ENCODE measurements at regions not wholly inside any gene's neighbourhood (a gene's known extent, or its start where the extent isn't known, plus 50 kb on each side); places are given as distances from the start of the nearest gene placed in this dataset.

GRCh38 chr5:165695796-165696195 lies 2190.4 kb downstream of the MAT2B start:
- no peak for DNase-seq (ENCODE audit: low read depth, low spot score)
- Histone ChIP-seq H4K20me1 (ENCODE audit: control insufficient read depth, insufficient read depth) (no peaks in the 10 kb centered on the region), H3K27ac (ENCODE audit: control insufficient read depth, insufficient read depth) (no peak overlapping the region), H3K79me2 (ENCODE audit: control insufficient read depth, insufficient read depth, low read length) (no peaks in the 10 kb centered on the region), H3K9ac (ENCODE audit: control insufficient read depth, insufficient read depth, low read length) (no peak overlapping the region), H3K4me2 (ENCODE audit: control insufficient read depth, insufficient read depth) (no peak overlapping the region), H3K4me1 (ENCODE audit: control insufficient read depth, insufficient read depth, low read length) (no peaks in the 10 kb centered on the region), H3K36me3 (ENCODE audit: control insufficient read depth in 2 of 2, insufficient read depth in 2 of 2, low read length in 1 of 2) (no peaks in the 10 kb centered on the region), H3K9me3 (replicated peaks; ENCODE audit: control insufficient read depth, insufficient read depth, low read length) (no peaks in the 10 kb centered on the region), H2AFZ (ENCODE audit: control insufficient read depth, low read depth, low read length) (no peak overlapping the region), H3K4me3 (no peak overlapping the region), H3K27me3 (replicated peaks in 1 of 2; ENCODE audit: control insufficient read depth in 2 of 2, insufficient read depth in 2 of 2, low read length in 1 of 2) (no peaks in the 10 kb centered on the region)
- in situ Hi-C loops (cut with MboI), result no loop called here
- TF ChIP-seq PRDM15 (CRISPR knock-in tag; IDR thresholded peaks at IDR 0.05) (no peak), ZNF24 (IDR thresholded peaks at IDR 0.05) (no peak), FOXM1 (IDR thresholded peaks at IDR 0.05; ENCODE audit: low read depth, low read length) (no peak), BRCA1 (IDR thresholded peaks at IDR 0.05; ENCODE audit: low read depth, low read length) (no peak), SRF (IDR thresholded peaks at IDR 0.05; ENCODE audit: low read depth in 2 of 2, low read length in 2 of 2) (no peak), ELK1 (IDR thresholded peaks at IDR 0.05; ENCODE audit: low read depth, low read length) (no peak), SKIL (IDR thresholded peaks at IDR 0.05; ENCODE audit: low read depth, poor library complexity, severe bottlenecking) (no peak), TCF7 (IDR thresholded peaks at IDR 0.05; ENCODE audit: borderline replicate concordance) (no peak), ESRRA (IDR thresholded peaks at IDR 0.05; ENCODE audit: low read length) (no peak), ETV6 (conservative IDR thresholded peaks at IDR 0.05 in 1 of 2, IDR thresholded peaks at IDR 0.05 in 1 of 2; ENCODE audit: borderline replicate concordance in 1 of 2, low read depth in 1 of 2) (no peak), RAD21 (IDR thresholded peaks at IDR 0.05; ENCODE audit: insufficient read depth, low read depth, low read length) (no peak), ZBTB33 (IDR thresholded peaks at IDR 0.05) (no peak), SMC3 (IDR thresholded peaks at IDR 0.05; ENCODE audit: borderline replicate concordance, low read length) (no peak), FOXK2 (IDR thresholded peaks at IDR 0.05) (no peak)
- no TSS peak for BruUV-seq (replicated peaks)
- 0% methylated on average over 1 of the region's 1 CpG for WGBS (ENCODE audit: insufficient coverage, insufficient replicate concordance, low lambda C conversion rate, missing lambda C conversion rate)
- no peak for ATAC-seq
- intact Hi-C loops (cut with micrococcal nuclease; ENCODE audit: unreplicated experiment), result no loop called here
- ChIA-PET POLR2A (no interaction called here), CTCF (no interaction called here), SMC1A (ENCODE audit: uncharacterized antibody, unreplicated experiment) (no interaction called here), RAD21 (ENCODE audit: unreplicated experiment) (no interaction called here)
- FAIRE-seq, result no peak

Data from GM12878 (cell line).